AG10803 (cell line): ENCODE measurements at regions not wholly inside any gene's neighbourhood (a gene's known extent, or its start where the extent isn't known, plus 50 kb on each side); places are given as distances from the start of the nearest gene placed in this dataset.
"Not testable (repeated sequence)": the region's sequence is repeated elsewhere in the genome, so short reads cannot be mapped to it uniquely, and the experiment has no call there.

Experiments used
- DNase-seq: peaks from one replicate; pipeline ENCODE4 v3.0.0; 2010; ENCODE audit warnings: low read depth
- H3K4me3 ChIP-seq: 2 replicates; pipeline ENCODE4 v1.5.1; 2011; ENCODE audit warnings: mild to moderate bottlenecking, low read length, control low read depth
- TF ChIP-seq, protein P1 (sequence below): conservative IDR thresholded peaks from 2 replicates; pipeline ENCODE4 v1.5.1; 2011; ENCODE audit warnings: mild to moderate bottlenecking, low read length, control low read depth, inconsistent platforms

DNA sequence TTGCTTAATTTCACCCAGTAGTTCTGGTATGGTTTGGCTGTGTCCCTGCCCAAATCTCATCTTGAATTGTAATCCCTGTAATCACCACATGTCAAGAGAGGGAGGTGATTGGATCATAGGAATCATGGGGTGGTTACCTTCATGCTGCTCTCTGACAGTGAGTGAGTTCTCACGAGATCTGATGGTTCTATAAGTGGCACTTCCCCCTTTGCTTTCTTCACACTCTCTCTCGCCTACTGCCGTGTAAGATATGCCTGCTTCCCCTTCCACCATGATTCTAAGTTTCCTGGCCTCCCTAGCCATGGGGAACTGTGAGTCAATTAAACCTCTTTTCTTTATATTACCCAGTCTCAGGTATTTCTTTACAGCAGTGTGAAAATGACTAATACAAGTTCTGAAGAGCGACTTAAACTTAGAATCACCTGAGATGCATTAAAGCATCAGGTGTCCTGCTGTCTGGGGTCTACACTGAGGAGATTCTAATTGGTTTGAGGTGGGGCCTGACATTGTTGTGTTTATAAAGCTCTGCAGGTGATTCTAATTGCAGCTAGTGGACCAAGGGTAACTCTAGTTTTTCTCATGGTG is 82.1 kb upstream of the DTNBP1 start:
- TF ChIP-seq, protein P1, sequence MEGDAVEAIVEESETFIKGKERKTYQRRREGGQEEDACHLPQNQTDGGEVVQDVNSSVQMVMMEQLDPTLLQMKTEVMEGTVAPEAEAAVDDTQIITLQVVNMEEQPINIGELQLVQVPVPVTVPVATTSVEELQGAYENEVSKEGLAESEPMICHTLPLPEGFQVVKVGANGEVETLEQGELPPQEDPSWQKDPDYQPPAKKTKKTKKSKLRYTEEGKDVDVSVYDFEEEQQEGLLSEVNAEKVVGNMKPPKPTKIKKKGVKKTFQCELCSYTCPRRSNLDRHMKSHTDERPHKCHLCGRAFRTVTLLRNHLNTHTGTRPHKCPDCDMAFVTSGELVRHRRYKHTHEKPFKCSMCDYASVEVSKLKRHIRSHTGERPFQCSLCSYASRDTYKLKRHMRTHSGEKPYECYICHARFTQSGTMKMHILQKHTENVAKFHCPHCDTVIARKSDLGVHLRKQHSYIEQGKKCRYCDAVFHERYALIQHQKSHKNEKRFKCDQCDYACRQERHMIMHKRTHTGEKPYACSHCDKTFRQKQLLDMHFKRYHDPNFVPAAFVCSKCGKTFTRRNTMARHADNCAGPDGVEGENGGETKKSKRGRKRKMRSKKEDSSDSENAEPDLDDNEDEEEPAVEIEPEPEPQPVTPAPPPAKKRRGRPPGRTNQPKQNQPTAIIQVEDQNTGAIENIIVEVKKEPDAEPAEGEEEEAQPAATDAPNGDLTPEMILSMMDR = no peak
- no peak overlapping the region for H3K4me3 ChIP-seq
- DNase-seq = no peak

DNA sequence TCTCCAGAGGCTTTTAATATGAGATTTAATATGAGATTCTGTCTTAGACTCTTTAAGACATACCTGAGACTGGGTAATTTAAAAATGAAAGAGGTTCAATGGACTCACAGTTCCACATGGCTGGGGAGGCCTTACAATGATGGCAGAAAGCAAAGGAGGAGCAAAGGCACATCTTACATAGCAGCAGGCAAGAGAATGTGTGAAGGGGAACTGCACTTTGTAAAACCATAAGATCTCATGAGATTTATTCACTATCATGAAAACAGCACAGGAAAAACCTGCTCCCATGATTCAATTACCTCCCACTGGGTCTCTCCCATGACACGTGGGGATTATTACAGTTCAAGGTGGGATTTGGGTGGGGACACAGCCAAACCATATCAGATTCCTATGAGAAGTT is 79.2 kb upstream of the DTNBP1 start:
- DNase-seq, H3K4me3 ChIP-seq: not testable (repeated sequence)

GRCh38 chr6:15741405-15741804 is 78.6 kb upstream of the DTNBP1 start:
- H3K4me3 ChIP-seq = no peak overlapping the region
- no peak for DNase-seq
- TF ChIP-seq, protein P1 = no peak

DNA sequence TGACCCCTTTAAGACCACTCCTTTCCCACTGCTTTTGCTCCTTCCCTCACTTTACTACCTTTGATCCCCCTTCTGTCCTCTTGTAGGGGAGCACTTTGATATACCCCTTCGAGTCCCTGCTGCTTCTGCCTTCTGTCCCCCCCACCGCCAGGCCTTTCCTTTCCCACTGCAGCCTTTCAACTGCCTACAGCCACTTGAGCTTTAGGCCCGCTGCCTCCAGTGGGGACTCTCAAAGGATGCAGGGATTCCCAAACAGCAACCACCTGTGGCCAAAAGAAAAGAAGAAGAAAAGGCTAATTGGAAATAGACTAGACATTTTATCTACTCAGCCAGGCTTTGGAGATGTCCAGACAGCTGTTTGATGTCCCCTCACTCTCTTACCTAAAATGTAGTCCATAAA is 77.0 kb upstream of the DTNBP1 start:
- TF ChIP-seq, protein P1 = no peak
- H3K4me3 ChIP-seq = no peak overlapping the region
- DNase-seq = no peak

DNA sequence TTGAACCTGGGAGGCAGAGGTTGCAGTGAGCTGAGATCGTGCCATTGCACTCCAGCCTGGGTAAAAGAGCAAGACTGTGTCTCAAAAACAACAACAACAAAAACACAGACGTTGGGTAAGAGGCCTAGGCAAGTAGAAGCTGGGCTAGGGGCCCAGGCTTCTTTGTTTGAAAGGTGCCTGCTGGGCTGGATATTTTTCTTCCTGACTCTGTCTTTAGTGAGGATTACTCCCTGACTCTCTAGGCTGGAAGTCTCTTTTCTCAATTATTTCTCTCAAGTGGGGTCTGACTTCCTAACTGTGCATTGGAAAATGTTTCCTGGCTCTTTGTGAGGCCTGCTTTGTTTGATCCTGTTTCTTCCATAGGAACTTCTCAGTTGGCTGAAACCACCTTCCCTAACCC is 76.5 kb upstream of the DTNBP1 start:
- TF ChIP-seq, protein P1 = no peak
- no peak overlapping the region for H3K4me3 ChIP-seq
- DNase-seq = no peak

DNA sequence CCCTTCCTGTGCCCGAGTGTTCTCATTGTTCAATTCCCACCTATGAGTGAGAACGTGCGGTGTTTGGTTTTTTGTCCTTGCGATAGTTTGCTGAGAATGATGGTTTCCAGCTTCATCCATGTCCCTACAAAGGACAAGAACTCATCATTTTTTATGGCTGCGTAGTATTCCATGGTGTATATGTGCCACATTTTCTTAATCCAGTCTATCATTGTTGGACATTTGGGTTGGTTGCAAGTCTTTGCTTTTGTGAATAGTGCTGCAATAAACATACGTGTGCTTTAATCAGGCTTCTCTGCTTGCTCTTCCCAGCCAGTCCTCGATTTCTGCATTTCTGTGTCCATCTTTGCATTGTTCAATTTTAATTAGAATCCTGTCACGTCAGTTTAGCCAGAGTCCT is 75.4 kb upstream of the DTNBP1 start:
- H3K4me3 ChIP-seq, DNase-seq: not testable (repeated sequence)

GRCh38 chr6:15736297-15736696 is 73.5 kb upstream of the DTNBP1 start:
- H3K4me3 ChIP-seq = no peak overlapping the region
- DNase-seq = no peak
- TF ChIP-seq, protein P1 = no peak

DNA sequence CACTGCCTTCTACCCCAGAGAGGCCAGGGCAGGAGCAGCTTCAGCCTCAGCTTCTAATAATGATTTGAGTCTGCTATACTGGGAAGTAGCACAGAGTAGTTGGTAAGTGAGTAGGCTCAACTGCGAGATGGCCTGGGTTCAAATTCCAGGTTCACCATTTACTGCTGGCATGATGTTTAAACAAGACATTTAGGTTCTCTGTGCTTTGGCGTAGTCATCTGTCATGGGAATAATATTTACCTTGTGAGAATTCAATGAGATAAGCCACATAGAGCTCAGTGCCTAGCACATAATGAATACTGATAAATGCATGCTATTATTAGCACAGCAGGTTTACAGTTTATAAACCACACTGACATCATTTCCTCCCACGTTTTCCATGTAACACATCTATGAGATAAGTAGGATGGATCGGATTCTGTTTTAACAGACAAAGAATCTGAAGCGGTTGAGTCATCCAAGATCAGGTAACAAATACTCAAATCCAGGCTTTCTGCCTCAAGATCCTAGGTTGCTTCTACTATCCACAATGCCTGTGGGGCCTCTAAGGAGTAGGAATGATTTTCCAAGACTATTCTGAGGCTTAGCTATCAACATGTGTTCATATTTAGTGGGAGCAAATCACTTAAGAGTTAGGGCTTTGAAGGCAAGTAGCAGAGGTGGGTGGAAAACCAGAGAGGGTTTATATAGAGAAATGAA is 72.9 kb upstream of the DTNBP1 start:
- DNase-seq = no peak
- no peak overlapping the region for H3K4me3 ChIP-seq
- TF ChIP-seq, protein P1 = no peak
